ENCODE measurements at regions not wholly inside any gene's neighbourhood (a gene's known extent, or its start where the extent isn't known, plus 50 kb on each side); places are given as distances from the start of the nearest gene placed in this dataset.

- no peak overlapping the region for H2AFZ ChIP-seq (ENCODE audit: low read depth, low read length)
- H3K36me3 ChIP-seq (ENCODE audit: insufficient read depth, low read length): no peaks in the 10 kb centered on the region
- H3K9me2 ChIP-seq (ENCODE audit: insufficient read depth, low read length): no peaks in the 10 kb centered on the region
- no peaks in the 10 kb centered on the region for H3K27me3 ChIP-seq (ENCODE audit: insufficient read depth, low read depth, low read length)
- H4K20me1 ChIP-seq (ENCODE audit: insufficient read depth): no peaks in the 10 kb centered on the region
- H3K9ac ChIP-seq (ENCODE audit: low read length): no peak overlapping the region
- H3K27ac ChIP-seq (ENCODE audit: low read length): no peak overlapping the region
- no peaks in the 10 kb centered on the region for H3F3A ChIP-seq (ENCODE audit: insufficient read depth, low read length, poor library complexity, severe bottlenecking)
- no peaks in the 10 kb centered on the region for H3K9me3 ChIP-seq (ENCODE audit: low read length)
- TF ChIP-seq EZH2 (IDR thresholded peaks at IDR 0.05; ENCODE audit: borderline replicate concordance, insufficient read depth, low read length, poor library complexity, severe bottlenecking): no peak
- TF ChIP-seq TAF1 (IDR thresholded peaks at IDR 0.05; ENCODE audit: low read depth): no peak
- H3K79me2 ChIP-seq (replicated peaks; ENCODE audit: insufficient read depth, low read length): no peaks in the 10 kb centered on the region
- H3K4me2 ChIP-seq (ENCODE audit: low read length): no peak overlapping the region
- H3K4me3 ChIP-seq (ENCODE audit: low read length): no peak overlapping the region
These were observed 346.9 kb upstream of the JAG1 start for GRCh38 chr20:11020712-11021111.

DNA sequence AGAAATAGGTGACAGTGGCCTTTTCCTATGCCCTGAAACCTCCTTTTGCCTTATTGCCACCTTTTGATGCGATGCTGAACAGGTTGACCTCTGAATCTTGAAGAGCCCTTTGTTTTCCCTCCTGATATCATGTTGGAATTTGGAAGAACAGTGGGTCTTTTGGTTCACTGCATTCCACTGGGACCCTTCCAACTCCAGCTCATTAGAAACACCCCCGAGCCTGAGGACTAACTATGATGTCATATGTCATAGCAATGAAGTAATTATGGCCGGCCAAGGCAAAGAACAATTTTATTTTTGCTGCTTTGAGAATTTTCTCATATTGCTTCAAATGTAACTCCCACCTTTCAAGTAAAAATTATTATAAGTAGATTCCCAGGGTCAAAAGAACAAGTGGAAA lies 353.4 kb upstream of the JAG1 start:
- Histone ChIP-seq H3K9me3 (ENCODE audit: low read length) (no peaks in the 10 kb centered on the region), H3K4me3 (ENCODE audit: low read length) (no peak overlapping the region)
- TF ChIP-seq, protein P1, sequence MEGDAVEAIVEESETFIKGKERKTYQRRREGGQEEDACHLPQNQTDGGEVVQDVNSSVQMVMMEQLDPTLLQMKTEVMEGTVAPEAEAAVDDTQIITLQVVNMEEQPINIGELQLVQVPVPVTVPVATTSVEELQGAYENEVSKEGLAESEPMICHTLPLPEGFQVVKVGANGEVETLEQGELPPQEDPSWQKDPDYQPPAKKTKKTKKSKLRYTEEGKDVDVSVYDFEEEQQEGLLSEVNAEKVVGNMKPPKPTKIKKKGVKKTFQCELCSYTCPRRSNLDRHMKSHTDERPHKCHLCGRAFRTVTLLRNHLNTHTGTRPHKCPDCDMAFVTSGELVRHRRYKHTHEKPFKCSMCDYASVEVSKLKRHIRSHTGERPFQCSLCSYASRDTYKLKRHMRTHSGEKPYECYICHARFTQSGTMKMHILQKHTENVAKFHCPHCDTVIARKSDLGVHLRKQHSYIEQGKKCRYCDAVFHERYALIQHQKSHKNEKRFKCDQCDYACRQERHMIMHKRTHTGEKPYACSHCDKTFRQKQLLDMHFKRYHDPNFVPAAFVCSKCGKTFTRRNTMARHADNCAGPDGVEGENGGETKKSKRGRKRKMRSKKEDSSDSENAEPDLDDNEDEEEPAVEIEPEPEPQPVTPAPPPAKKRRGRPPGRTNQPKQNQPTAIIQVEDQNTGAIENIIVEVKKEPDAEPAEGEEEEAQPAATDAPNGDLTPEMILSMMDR (IDR thresholded peaks at IDR 0.05; ENCODE audit: poor library complexity, severe bottlenecking): no peak
- no peak for TF ChIP-seq MXI1 (conservative IDR thresholded peaks at IDR 0.05; ENCODE audit: poor library complexity, severe bottlenecking)

DNA sequence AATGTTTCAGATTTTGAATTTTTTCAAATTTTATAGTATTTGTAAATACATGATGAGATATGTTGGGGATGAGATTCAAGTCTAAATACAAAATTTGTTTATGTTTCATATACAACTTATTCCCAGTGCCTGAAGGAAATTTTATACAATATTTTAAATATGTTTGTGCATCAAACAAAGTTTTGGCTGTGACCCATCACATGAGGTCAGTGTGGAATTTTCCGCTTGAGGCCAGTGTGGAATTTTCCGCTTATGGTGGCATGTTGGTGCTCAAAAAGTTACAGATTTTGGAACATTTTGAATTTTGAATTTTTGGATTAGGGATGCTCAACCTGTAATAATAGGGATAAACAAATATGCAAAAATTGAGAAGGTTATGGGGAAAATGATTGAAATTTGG lies 356.6 kb upstream of the JAG1 start:
- H3K36me3 ChIP-seq (ENCODE audit: insufficient read depth, low read length): no peaks in the 10 kb centered on the region
- H3K9me2 ChIP-seq (ENCODE audit: insufficient read depth, low read length): no peaks in the 10 kb centered on the region
- H3F3A ChIP-seq (ENCODE audit: insufficient read depth, low read length, poor library complexity, severe bottlenecking): no peaks in the 10 kb centered on the region
- H3K27ac ChIP-seq (ENCODE audit: low read length): no peak overlapping the region
- no peak for TF ChIP-seq TAF1 (IDR thresholded peaks at IDR 0.05; ENCODE audit: low read depth)
- no peak for TF ChIP-seq REST (IDR thresholded peaks at IDR 0.05; ENCODE audit: borderline replicate concordance)
- no peaks in the 10 kb centered on the region for H4K20me1 ChIP-seq (ENCODE audit: insufficient read depth)
- H3K9ac ChIP-seq (ENCODE audit: low read length): no peak overlapping the region
- H3K79me2 ChIP-seq (replicated peaks; ENCODE audit: insufficient read depth, low read length): no peaks in the 10 kb centered on the region
- no peak overlapping the region for H3K4me3 ChIP-seq (ENCODE audit: low read length)
- H2AFZ ChIP-seq (ENCODE audit: low read depth, low read length): no peak overlapping the region
- H3K9me3 ChIP-seq (ENCODE audit: low read length): no peaks in the 10 kb centered on the region
- H3K27me3 ChIP-seq (ENCODE audit: insufficient read depth, low read depth, low read length): no peaks in the 10 kb centered on the region
- no peak overlapping the region for H3K4me2 ChIP-seq (ENCODE audit: low read length)

More for the DNA sequence above, 353.4 kb upstream of the JAG1 start:
- Histone ChIP-seq H3K36me3 (ENCODE audit: insufficient read depth, low read length) (no peaks in the 10 kb centered on the region), H3F3A (ENCODE audit: insufficient read depth, low read length, poor library complexity, severe bottlenecking) (no peaks in the 10 kb centered on the region), H3K27ac (ENCODE audit: low read length) (no peak overlapping the region), H3K4me2 (ENCODE audit: low read length) (no peak overlapping the region), H4K20me1 (ENCODE audit: insufficient read depth) (no peaks in the 10 kb centered on the region), H3K9me2 (ENCODE audit: insufficient read depth, low read length) (no peaks in the 10 kb centered on the region), H3K27me3 (ENCODE audit: insufficient read depth, low read depth, low read length) (no peaks in the 10 kb centered on the region), H3K9ac (ENCODE audit: low read length) (no peak overlapping the region), H3K79me2 (replicated peaks; ENCODE audit: insufficient read depth, low read length) (no peaks in the 10 kb centered on the region), H2AFZ (ENCODE audit: low read depth, low read length) (no peak overlapping the region)

Measured in neural cell (in vitro differentiated cells).